ENCODE measurements at regions not wholly inside any gene's neighbourhood (a gene's known extent, or its start where the extent isn't known, plus 50 kb on each side); places are given as distances from the start of the nearest gene placed in this dataset.

- TF ChIP-seq EHMT2 (IDR thresholded peaks at IDR 0.05), result no peak
- TF ChIP-seq PRMT5 (CRISPR knock-in tag; IDR thresholded peaks at IDR 0.05), result no peak
- TF ChIP-seq COPS2 (conservative IDR thresholded peaks at IDR 0.05), result no peak
- TF ChIP-seq FOXM1 (IDR thresholded peaks at IDR 0.05; ENCODE audit: low read depth), result no peak
- TF ChIP-seq FOXM1 (CRISPR knock-in tag; IDR thresholded peaks at IDR 0.05; ENCODE audit: low read depth), result no peak
- no peak for TF ChIP-seq POLR2AphosphoS5 (IDR thresholded peaks at IDR 0.05; ENCODE audit: control insufficient read depth, insufficient read depth, low read depth, low read length)
- no peak for TF ChIP-seq CTCF (IDR thresholded peaks at IDR 0.05 in 2 of 3, conservative IDR thresholded peaks at IDR 0.05 in 1 of 3; ENCODE audit: insufficient read depth in 2 of 3, low read depth in 1 of 3, low read length in 3 of 3)
- no peak for TF ChIP-seq NFYB (IDR thresholded peaks at IDR 0.05; ENCODE audit: extremely low read depth, insufficient read length)
- TF ChIP-seq PML (IDR thresholded peaks at IDR 0.05; ENCODE audit: low read length), result no peak
- no peak for TF ChIP-seq POLR2A (conservative IDR thresholded peaks at IDR 0.05)
Observed at GRCh38 chrX:4642114-4642513, 928.7 kb upstream of the PRKX start.
